ENCODE measurements at regions not wholly inside any gene's neighbourhood (a gene's known extent, or its start where the extent isn't known, plus 50 kb on each side); places are given as distances from the start of the nearest gene placed in this dataset.

DNA sequence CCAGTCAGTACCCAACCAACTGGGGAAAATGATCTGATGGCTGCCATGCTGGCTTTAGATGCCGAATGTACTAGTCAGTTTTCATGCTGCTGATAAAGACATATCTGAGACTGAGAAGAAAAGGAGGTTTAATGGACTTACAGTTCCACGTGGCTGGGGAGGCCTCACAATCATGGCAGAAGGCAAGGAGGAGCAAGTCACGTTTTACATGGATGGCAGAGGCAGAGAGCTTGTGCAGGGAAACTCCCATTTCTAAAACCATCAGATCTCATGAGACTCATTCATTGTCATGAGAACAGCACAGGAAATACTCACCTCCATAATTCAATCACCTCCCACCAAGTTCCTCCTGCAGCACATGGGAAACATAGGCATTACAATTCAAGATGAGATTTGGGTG, 508.9 kb upstream of the NRP1 start:
- TF ChIP-seq POLR2AphosphoS5 (IDR thresholded peaks at IDR 0.05), result no peak
- TF ChIP-seq CTCF (IDR thresholded peaks at IDR 0.05), result no peak
- no peak for TF ChIP-seq POLR2A (IDR thresholded peaks at IDR 0.05)

Data from sigmoid colon (tissue), 4 donors.